Transverse colon (tissue), 4 donors: ENCODE measurements at regions not wholly inside any gene's neighbourhood (a gene's known extent, or its start where the extent isn't known, plus 50 kb on each side); places are given as distances from the start of the nearest gene placed in this dataset.

Source experiments
- EP300 ChIP-seq: sonication (generic); formaldehyde crosslinking; IDR thresholded peaks from one replicate; pipeline ENCODE4 v1.6.1; 2017; ENCODE audit warnings: antibody characterized with exemption, low read depth
- POLR2A ChIP-seq: fragments of 450-650 bp; IDR thresholded peaks from one replicate; pipeline ENCODE4 v1.6.1; 2016; ENCODE audit warnings: antibody characterized with exemption, mild to moderate bottlenecking, moderate library complexity
- POLR2AphosphoS5 ChIP-seq, 3 donors: sonication (generic); formaldehyde crosslinking; IDR thresholded peaks; one replicate each; pipeline ENCODE4 v1.6.1; 2016; ENCODE audit warnings: antibody characterized with exemption in 3 of 3
- TF ChIP-seq, protein P1 (sequence below), 5 experiments: fragments of 200-600 bp in 3 of 5; fragments of 450-650 bp in 2 of 5; sonication (generic) in 3 of 5; IDR thresholded peaks; 1 replicate in 2 of 5; 2 replicates in 3 of 5; pipeline ENCODE4 v1.5.1; 2016 to 2017; ENCODE audit warnings: antibody characterized with exemption in 5 of 5, inconsistent platforms in 3 of 5, mild to moderate bottlenecking in 2 of 5, moderate library complexity in 1 of 5

DNA sequence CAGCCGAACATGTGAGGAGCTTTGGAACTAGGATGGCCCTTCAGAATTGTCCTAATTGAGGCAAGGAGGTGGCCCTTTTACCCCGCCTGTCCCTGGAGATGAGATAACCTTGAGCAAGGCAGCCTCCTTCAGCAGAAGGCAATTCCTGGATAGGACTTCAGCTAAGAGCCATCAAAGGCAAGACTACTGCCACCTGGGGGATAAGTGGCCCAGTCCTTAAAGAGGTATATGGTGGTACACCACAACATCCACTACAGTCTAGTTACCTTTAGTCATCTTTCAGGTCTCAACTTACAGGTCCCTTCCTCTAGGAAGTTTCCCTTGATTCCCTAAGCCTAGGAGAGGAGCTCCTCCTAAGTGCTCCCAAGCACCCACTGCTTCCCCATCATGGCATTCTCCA is 204.2 kb upstream of the CDKN3 start:
- TF ChIP-seq POLR2AphosphoS5 (IDR thresholded peaks at IDR 0.05), result no peak
- TF ChIP-seq, protein P1, sequence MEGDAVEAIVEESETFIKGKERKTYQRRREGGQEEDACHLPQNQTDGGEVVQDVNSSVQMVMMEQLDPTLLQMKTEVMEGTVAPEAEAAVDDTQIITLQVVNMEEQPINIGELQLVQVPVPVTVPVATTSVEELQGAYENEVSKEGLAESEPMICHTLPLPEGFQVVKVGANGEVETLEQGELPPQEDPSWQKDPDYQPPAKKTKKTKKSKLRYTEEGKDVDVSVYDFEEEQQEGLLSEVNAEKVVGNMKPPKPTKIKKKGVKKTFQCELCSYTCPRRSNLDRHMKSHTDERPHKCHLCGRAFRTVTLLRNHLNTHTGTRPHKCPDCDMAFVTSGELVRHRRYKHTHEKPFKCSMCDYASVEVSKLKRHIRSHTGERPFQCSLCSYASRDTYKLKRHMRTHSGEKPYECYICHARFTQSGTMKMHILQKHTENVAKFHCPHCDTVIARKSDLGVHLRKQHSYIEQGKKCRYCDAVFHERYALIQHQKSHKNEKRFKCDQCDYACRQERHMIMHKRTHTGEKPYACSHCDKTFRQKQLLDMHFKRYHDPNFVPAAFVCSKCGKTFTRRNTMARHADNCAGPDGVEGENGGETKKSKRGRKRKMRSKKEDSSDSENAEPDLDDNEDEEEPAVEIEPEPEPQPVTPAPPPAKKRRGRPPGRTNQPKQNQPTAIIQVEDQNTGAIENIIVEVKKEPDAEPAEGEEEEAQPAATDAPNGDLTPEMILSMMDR (IDR thresholded peaks at IDR 0.05), result no peak
- TF ChIP-seq EP300, result no peak
- TF ChIP-seq POLR2A, result no peak
